HG02870 (cell line): ENCODE measurements at regions not wholly inside any gene's neighbourhood (a gene's known extent, or its start where the extent isn't known, plus 50 kb on each side); places are given as distances from the start of the nearest gene placed in this dataset.

Experiments used
- ATAC-seq: cut with Tn5 transposase; IDR thresholded peaks from one replicate; pipeline ENCODE4 v1.9.1; 2021; ENCODE audit warnings: mild to moderate bottlenecking, moderate library complexity; ENCODE audit not compliant: unreplicated experiment

DNA sequence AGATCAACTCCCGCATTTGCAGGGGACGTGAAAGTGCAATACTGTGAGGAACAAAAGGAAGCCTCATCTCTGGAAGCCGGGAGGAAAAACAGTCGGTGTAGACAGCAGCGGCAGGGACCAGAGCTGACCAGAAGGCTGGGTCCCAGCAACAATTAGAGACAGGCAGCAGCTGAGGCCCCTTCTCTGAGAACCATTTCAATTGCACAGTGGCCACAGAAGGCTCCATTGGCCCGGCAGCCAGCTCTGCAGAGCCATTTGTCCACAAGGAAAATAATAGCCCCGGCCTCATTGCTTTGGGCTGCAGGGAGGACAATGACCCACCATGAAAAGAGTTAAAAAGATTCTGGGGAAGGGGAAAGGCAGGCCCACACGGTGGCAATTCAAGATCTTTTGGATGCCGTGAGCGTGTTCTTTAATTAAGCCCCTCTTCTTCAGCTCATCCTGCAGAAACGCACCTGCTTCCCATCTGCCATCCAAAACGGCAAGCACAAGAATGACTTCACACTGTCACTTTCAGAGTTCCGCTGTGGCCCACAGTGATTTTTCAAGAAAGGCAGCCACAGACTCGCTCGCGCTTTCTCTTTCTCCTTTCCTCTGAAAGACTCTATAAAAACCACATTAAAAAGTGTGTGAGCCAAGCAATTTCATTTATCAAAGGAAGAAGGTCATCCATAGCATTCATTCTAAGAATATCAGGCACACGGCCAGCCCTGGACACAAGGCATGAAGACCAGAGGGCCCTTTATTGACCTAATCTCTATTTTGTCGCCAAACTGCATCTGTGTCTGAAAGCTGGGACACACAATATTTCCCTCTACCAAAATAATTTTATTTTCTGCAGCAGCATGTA, 293.6 kb downstream of the SOX11 start:
- no peak for ATAC-seq

DNA sequence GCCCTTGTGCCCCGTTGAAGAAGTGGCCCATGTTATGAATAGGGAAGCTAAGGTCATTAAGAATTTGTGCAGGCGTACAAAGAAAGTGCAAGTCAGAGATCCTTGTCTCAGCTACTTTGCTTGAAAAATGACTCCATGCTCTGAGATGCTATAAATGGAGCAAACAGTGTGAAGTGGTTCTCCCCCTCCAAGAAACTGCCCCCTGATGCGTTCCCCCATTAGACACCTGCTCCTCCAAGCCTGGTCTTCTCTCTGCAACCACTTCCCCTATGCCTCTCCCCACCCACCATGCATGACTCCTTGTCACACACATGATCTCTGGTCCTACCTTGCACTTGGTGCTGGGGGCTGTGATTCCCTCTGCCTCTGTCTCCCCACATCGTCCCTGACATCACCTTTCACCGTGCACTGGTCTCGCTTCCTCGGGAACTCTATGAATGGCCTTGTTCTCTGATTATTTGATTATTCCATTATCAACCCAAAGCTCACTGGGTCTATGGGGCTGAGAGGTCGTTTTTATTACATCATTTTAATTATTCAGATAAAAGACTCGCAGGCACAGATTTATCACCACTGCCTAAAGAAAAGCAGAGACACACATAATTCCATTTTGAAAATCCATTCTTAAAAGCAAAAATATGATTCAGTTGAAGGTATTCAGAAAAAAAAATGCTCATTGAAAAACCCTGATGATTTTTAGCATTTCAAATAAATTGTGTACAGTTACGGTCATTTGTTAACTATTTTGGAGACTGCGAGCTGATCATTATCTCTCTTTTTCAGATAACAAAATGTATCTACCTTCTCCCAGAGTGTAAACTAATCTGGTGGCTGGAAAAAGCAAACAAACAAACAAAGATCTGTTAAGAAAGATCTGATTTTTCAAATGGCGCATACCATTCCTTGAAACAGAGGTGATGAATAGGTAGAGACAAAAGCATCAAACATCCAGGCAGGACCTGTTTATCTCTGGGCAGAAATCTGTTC, 294.9 kb downstream of the SOX11 start:
- no peak for ATAC-seq

DNA sequence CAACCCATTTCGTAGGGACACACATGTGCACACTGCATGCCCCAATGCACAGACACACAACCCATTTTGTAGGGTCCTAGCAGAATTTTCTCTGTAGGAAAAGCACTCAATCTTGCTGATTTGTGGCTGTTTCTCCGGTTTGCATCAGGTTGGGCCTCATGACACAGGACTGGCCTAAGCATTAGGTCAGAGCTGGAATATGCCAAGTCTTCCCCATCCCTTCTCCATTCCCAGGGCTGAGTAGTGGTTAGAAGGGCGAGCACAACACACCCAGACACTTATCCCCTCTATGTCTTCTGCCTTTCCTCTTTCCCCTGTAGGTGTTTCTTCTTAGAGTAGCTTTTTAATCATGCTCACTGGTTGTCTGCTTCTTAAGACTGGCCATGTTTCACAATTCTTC, 295.9 kb downstream of the SOX11 start:
- ATAC-seq = no peak

DNA sequence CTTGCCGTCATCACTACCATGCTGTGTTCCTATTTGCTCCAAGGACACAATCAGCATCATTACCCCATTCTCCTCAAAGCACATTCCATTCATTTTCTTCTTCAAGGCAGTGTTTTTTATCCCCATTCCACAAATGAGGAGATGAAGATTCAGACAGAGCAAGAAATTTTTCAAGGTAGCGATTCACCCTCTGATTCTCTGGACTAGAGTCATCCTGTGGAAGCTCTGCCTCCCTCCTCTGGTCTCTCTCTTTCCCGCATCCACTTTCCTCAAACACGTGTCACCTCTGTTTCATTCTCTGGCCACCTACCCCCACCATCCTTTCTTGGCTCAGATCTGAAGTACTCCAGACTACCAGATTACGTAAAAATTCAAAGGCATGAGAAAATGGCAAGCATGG, 297.9 kb downstream of the SOX11 start:
- no peak for ATAC-seq

DNA sequence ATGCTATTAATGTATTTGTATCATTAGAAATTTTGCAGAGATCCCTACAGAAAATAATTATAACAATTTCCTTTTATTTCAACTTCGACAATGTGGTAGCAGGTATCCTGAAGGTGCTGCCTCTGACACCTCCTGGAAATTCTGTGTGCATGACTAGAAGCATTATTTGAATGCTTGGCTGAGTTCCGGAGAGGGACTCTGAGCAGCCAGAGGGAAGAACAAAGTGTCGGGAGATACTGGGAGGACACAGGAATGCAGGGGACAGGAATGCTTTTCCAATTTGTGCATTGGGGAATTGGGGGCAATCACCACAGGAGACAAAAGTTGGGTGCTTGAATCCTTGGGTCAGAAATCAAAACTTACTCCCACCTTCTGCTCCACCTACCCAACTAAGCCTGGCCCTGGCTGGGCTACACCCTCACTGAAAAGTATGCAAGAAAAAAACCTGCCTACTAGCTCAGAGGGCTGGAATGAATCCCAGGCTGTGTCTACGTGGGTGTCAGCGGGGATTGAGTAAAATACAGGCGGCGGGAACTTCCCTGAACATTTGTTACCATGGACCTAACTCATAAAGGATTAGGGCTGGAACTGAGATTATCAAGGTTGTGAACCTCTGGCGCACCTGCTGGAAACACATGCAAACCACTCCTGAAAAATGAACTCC, 299.3 kb downstream of the SOX11 start:
- ATAC-seq = no peak

DNA sequence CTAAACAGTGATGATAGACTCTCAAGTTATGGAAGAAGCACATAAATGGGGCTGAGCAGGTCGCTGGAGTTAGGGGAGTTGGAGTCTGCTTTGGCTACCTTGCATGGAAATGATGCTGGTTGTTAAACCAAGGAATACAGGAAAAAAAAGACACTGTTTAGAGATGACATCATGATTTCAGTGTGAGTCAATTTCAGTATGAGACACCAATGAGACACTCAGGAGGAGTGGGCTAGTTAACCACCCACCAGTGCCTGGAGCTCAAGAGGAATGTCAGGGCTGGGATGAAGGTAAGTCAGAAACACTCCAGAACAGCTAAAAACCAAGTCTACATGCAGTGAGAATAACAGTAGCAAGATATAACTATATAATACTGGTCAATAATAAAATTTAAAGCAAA, 303.6 kb downstream of the SOX11 start:
- no peak for ATAC-seq

DNA sequence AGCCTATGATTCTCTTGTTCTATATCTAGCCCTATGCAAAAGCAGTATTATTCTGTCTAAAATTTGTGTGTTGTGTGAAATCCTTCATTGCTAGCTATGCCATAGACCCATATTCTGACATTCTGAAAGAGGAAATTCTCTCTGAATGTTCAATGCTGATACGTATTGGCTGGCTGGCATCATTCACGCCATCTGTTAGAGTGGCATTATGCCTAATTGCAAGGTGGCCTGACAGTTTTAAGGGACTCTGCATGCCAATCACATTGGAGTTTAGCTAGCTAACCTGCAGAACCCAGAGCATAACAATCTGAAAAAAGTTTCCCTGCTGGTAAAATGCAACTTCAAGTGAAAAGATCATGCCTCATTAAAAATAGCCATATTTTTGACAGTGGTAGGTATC, 316.0 kb downstream of the SOX11 start:
- ATAC-seq = no peak

DNA sequence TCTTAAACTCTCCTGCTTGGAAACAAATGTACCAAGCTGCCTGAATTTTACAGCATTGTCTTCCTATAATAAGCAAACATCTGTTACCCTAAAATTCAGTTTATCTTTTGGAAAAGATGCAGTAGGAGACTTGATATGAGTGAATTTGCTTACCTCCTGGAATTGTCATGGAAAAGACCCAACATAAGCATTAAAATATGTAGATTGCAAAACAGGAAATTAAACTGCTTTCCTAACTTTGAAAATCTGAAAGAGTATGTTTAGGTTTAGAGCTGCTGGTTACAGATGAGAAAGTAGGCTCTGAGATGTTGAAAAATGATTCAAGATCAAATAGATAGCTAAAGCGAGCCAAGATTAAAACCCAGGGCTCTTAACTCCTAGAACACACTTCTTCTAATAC, 316.5 kb downstream of the SOX11 start:
- ATAC-seq = no peak

DNA sequence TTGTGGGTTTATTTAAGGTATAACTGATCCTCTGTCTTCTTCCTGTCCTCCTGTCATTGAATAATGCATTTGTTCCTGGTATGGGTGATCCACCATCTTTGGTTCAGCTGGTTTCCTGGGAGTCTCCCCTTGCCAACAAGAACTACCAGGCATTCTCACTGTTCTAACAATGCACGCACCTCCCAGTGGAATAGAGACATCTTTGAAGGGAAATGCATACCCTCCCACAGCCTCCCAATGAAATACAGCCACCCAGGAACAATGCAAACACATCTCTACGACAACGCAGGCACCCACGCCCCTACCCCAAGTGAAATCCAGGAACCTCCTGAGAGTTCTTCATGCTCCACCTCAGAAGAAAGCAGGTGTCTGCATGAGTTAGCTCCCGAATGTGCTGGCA, 318.0 kb downstream of the SOX11 start:
- ATAC-seq = no peak

DNA sequence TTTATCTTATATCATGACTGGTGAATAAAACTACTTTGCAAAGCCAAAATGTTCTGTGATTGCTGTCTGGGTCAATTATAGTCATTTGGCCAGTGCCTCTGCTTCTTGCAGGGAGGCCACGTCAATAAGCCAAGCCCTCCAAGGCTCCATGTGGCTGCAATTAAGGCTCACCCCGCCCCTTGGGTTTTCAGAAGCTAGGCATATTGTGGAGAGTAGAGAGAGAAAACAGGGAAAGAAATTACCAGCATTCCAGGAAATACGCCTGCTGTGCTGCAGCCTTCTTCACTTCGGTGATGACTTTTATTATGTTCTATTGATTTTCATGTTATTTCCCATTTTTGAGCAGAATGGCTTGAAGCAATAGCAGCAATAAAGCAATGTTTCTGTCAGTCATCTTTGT, 319.7 kb downstream of the SOX11 start:
- no peak for ATAC-seq

DNA sequence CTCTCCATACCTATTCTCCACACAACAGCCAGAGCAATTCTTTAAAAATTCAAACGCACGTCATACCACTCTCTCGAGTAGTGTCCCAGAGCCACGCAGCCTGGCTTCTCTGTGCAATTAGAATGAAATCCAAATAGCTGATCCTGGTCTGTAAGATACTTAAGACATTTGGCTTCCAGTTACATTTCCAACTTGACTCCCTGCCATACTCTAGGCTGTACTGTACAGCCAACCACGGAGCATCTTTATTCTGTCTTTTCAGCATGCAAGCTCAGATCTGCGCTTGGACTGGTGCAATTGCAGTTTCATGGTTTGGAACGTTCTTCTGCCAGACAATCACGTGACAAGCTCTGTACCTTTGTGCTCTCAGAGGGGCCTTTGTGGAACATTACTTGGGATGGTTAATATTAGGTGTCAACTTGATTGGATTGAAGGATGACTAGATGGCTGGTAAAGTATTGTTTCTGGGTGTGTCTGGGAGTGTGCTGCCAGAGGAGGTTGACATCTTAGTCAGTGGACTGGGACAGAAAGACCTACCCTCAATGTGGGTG, 325.6 kb downstream of the SOX11 start:
- ATAC-seq = no peak

DNA sequence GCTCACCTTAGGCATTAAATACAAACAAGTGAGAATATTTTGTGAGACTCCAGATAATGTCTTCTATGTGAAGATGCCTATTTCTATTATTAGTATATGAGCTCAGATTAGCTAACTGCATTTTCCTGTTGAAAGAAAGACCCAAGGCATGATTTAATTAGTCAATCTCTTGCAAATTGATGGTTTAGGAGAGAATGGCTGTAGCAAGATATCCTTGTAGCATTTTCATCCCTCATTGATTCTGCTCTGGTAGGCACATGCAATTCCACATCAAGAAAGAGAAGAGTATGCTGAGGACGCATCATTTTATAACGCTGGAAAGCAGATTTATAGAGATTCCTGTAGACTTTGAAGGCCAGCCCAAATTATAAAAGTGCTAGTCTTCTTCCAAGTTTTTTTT, 332.0 kb downstream of the SOX11 start:
- ATAC-seq = no peak

DNA sequence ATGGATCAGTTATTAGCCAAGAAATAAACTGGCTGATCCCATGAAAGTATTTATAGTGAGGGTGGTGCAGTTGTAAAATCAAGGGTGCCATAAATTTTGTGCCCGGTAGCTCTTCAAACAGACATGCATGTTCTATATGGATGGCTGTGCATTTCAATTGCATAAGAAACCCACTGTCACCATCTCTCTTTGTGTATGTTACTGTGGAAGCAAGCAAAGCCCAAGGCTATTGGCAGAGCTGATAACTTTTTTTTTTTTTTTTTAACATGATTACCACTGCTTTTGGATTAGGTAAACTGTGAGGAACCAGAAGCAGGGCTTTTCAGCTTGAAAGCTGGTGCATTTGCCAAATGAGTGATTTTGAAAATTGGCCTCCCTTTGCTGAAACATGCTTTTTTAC, 332.6 kb downstream of the SOX11 start:
- no peak for ATAC-seq

DNA sequence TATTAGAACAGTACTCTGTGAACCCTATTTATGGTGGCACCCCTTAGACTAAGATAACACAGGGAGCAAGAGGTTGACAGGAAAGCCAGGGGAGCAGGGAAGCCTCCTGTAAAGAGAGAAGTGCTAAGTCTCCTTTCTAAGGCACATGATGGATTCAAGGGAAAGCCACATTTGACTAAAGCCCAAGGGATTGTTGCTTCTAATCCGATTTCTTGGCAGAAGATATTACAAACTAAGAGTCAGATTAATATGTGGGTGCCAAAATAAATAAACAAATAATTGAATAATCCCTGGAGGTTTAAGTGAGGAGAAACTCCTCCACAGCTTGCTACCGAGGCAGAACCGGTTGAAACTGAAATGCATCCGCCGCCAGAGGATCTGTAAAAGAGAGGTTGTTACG, 333.2 kb downstream of the SOX11 start:
- no peak for ATAC-seq

DNA sequence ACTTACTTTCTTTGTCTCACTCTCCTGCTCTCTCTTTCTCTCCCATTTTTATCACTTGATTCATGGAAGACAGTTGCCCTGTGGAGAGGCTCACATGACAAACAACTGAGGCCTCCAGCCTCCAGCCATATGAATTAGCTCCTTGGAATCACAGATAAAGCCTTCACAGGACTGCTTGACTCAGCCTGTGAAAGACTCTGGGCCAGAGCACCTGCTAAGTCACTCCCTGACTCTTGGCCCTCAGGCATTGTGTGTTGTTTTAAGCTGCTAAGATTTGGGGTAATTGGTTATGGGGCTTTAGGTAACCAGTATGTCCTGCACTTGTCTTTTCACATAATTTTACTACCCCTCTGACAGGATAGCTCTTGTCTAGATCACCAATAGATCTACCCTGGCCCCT, 334.9 kb downstream of the SOX11 start:
- no peak for ATAC-seq

DNA sequence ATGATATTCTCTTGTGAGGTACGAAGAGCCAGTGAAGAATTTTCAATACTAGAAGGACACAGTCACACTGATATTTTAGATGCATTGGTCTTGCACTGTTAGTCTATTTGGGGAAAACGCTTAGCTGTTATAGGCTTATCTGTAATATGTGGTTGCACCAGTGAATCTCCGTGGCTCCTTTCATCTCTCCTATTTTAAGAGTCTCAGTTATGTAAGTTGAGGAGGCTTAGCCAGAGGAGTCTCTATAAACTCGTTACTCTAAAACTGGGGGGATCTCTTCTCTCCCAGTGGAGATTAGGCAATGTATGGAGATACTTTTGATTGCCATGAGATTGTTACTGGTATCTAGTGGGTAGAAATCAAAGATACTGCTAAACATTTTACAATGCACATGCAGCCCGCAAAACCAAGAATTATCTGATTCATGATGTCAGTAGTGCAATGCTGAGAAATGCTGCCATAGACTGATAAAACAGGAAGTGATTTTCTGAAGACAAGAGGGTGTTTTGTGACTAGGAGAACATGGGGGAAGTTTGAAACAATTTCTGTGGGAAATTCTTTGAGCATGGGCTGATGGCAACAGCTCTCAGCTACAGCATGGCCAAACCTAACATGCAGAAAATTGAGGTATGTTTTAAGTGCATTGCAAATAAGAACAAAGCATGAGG, 339.1 kb downstream of the SOX11 start:
- ATAC-seq = no peak

DNA sequence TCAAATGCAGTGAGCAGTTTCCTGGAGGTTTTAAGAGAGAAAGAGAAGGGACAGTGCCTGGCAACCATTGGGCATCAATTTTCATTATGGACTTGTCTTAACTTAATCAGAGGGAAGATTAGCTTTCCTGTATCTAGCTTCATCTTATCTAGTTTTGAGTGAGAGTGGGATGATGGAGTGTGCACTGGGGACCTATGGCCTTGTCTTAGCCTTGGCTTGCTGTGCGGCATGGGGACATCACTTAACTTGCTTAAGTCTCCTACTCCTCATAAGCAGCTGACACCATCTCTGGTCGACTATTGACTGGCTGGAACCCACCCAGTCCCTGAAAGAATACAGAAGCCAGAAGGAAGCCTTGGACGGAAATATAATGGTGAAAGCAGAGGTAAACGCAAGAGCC, 344.0 kb downstream of the SOX11 start:
- no peak for ATAC-seq

DNA sequence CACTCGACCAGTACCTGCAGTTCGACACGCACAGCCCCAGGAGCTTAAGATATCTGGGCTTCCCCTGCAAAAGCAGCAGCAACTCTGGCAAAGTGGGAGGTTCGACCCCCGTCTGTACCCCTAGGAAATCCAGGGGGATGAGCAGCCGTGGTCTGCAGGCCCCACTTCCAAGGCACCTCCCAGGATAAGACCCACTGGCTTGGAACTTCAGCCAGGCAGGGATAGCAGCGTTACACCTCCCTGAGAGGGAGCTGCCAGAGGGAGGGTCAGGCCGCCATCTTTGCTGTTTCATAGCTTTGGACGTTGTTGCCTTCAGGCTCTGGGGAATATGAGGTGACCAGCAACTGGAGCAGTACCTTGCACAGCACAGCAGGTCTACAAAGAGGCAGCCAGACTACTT, 351.1 kb downstream of the SOX11 start:
- ATAC-seq = no peak

DNA sequence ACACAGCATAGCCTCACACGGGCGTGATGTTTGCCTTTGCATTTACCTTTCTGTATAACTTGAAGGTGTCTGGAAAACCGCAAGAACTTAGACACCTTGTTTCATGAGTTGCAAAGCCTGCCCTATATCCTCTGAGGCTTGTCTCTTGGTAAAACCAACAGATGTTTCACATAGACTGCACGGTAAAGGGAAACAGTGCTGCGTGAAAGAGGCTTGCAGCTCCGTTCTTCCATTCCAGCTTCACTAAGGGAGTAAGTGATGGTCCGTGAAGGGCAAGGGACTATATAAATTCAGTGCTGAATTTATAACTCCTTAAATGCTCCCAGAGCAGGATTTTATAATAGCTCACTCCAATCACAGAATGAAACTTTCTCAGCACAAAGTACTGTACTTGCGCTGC, 360.5 kb downstream of the SOX11 start:
- ATAC-seq = no peak

DNA sequence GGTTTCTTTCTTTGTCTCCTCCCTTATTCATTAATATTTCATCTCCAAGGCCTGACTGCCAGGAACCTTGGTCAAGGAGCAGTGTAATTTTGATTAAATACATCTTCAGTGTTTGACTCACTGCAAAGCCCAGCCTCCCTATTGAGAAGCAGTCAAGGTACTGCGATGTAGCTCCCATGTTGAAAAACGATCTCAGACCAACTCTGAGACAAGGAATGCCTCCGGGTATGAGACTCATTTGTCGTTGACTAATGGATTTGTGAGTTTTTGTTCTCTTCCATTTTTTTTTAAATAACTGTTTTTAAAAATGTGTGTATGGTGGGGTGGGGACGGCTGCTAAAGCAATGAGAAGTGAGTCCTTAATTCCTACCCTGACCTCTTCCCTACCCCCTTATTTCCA, 361.6 kb downstream of the SOX11 start:
- ATAC-seq = no peak
